NCI-H446 treated with DMSO at 0.1 percent for 48 hours (cell line): ENCODE measurements at regions not wholly inside any gene's neighbourhood (a gene's known extent, or its start where the extent isn't known, plus 50 kb on each side); places are given as distances from the start of the nearest gene placed in this dataset.

ENCODE experiments used
- DNase-seq: peaks from one replicate; lab custom pipeline; 2025; lab: John Stamatoyannopoulos, UW

- no peak for DNase-seq
Measured at GRCh38 chr5:117220730-117221129, 646.1 kb upstream of the SEMA6A start.

- DNase-seq, result no peak
Measured at GRCh38 chr5:117218789-117219188, 644.2 kb upstream of the SEMA6A start.

- DNase-seq, result no peak
Measured at GRCh38 chr5:117212866-117213265, 638.2 kb upstream of the SEMA6A start.

- DNase-seq, result no peak
Measured at GRCh38 chr5:117210796-117211195, 636.2 kb upstream of the SEMA6A start.

GRCh38 chr5:117209479-117209878 lies 634.9 kb upstream of the SEMA6A start:
- no peak for DNase-seq

GRCh38 chr5:117207088-117207668 lies 632.6 kb upstream of the SEMA6A start:
- DNase-seq, result no peak

- DNase-seq, result no peak
Measured at GRCh38 chr5:117205894-117206293, 631.3 kb upstream of the SEMA6A start.

GRCh38 chr5:117204926-117205869 lies 630.6 kb upstream of the SEMA6A start:
- DNase-seq, result no peak

GRCh38 chr5:117204404-117204803 lies 629.8 kb upstream of the SEMA6A start:
- DNase-seq, result no peak

- DNase-seq, result no peak
Measured at GRCh38 chr5:117203584-117203983, 629.0 kb upstream of the SEMA6A start.

GRCh38 chr5:117201001-117201400 lies 626.4 kb upstream of the SEMA6A start:
- DNase-seq, result peak; percentile 25

GRCh38 chr5:117195076-117195475 lies 620.5 kb upstream of the SEMA6A start:
- peak; percentile 75 for DNase-seq

- DNase-seq, result no peak
Measured at GRCh38 chr5:117191251-117191650, 616.6 kb upstream of the SEMA6A start.

GRCh38 chr5:117189784-117190183 lies 615.2 kb upstream of the SEMA6A start:
- DNase-seq, result no peak

GRCh38 chr5:117188211-117188610 lies 613.6 kb upstream of the SEMA6A start:
- no peak for DNase-seq

GRCh38 chr5:117186751-117187150 lies 612.1 kb upstream of the SEMA6A start:
- DNase-seq, result no peak

GRCh38 chr5:117183326-117183725 lies 608.7 kb upstream of the SEMA6A start:
- DNase-seq, result no peak

GRCh38 chr5:117182104-117182503 lies 607.5 kb upstream of the SEMA6A start:
- DNase-seq, result no peak

- DNase-seq, result no peak
Measured at GRCh38 chr5:117177302-117177701, 602.7 kb upstream of the SEMA6A start.

GRCh38 chr5:117165068-117165467 lies 590.4 kb upstream of the SEMA6A start:
- no peak for DNase-seq

- no peak for DNase-seq
Measured at GRCh38 chr5:117161718-117162335, 587.2 kb upstream of the SEMA6A start.

- no peak for DNase-seq
Measured at GRCh38 chr5:117160391-117160790, 585.8 kb upstream of the SEMA6A start.

GRCh38 chr5:117149312-117149711 lies 574.7 kb upstream of the SEMA6A start:
- DNase-seq, result no peak
